Calu3 (cell line): ENCODE measurements at regions not wholly inside any gene's neighbourhood (a gene's known extent, or its start where the extent isn't known, plus 50 kb on each side); places are given as distances from the start of the nearest gene placed in this dataset.
"Not testable (repeated sequence)": the region's sequence is repeated elsewhere in the genome, so short reads cannot be mapped to it uniquely, and the experiment has no call there.

Experiments
- BruUV-seq: library from RNA; stranded (reverse); fragments of 400-500 nt; replicated peaks from 2 replicates; lab custom pipeline; 2021; lab: Mats Ljungman, UMichigan
- CTCF ChIA-PET: fragments of 300-600 bp; sonication (Branson Sonifier 250); formaldehyde crosslinking; loops from one replicate; lab custom pipeline; 2022; ENCODE audit warnings: antibody characterized with exemption; lab: Charles Lee
- DNase-seq: peaks from one replicate; pipeline ENCODE4 v3.0.0; 2022
- H3K27ac Mint-ChIP-seq: one replicate; pipeline ENCODE4 v1.8.0; 2022; ENCODE audit warnings: mixed read lengths; ENCODE audit not compliant: unreplicated experiment
- H3K27me3 Mint-ChIP-seq: one replicate; pipeline ENCODE4 v1.8.0; 2022; ENCODE audit warnings: mixed read lengths; ENCODE audit not compliant: unreplicated experiment
- H3K36me3 Mint-ChIP-seq: one replicate; pipeline ENCODE4 v1.8.0; 2022; ENCODE audit warnings: mild to moderate bottlenecking, moderate library complexity, mixed read lengths; ENCODE audit not compliant: insufficient read depth, unreplicated experiment
- H3K4me1 Mint-ChIP-seq: one replicate; pipeline ENCODE4 v1.8.0; 2022; ENCODE audit warnings: mild to moderate bottlenecking, low read depth, mixed read lengths; ENCODE audit not compliant: unreplicated experiment
- H3K4me3 Mint-ChIP-seq: one replicate; pipeline ENCODE4 v1.8.0; 2022; ENCODE audit warnings: mild to moderate bottlenecking, low read depth, moderate library complexity, mixed read lengths; ENCODE audit not compliant: unreplicated experiment
- H3K9me3 Mint-ChIP-seq: one replicate; pipeline ENCODE4 v1.8.0; 2022; ENCODE audit warnings: low read depth, mixed read lengths; ENCODE audit not compliant: unreplicated experiment
- CTCF ChIP-seq: fragments of 200-600 bp; IDR thresholded peaks from one replicate; pipeline ENCODE4 v1.8.0; 2022; ENCODE audit warnings: antibody characterized with exemption; ENCODE audit not compliant: unreplicated experiment
- intact Hi-C: fragments of 100-400 bp; cut with micrococcal nuclease; formaldehyde crosslinking; loops from one replicate; pipeline ENCODE4 v1.10.0; 2022; ENCODE audit not compliant: unreplicated experiment

GRCh38 chr2:7692657-7693161 lies 775.5 kb downstream of the RNF144A start:
- H3K4me1 Mint-ChIP-seq: peaks cover 38% of the 10 kb centered on the region
- H3K4me3 Mint-ChIP-seq: no peak overlapping the region
- H3K27ac Mint-ChIP-seq: no peak overlapping the region
- no peaks in the 10 kb centered on the region for H3K36me3 Mint-ChIP-seq
- no TSS peak for BruUV-seq
- DNase-seq: no peak
- intact Hi-C loops: no loop called here
- TF ChIP-seq CTCF: no peak
- no peaks in the 10 kb centered on the region for H3K9me3 Mint-ChIP-seq
- CTCF ChIA-PET: no interaction called here
- H3K27me3 Mint-ChIP-seq: no peaks in the 10 kb centered on the region

- no TSS peak for BruUV-seq
- Mint-ChIP-seq H3K9me3 (no peaks in the 10 kb centered on the region), H3K36me3 (no peaks in the 10 kb centered on the region), H3K4me1 (peaks cover 32% of the 10 kb centered on the region), H3K27ac (no peak overlapping the region), H3K27me3 (no peaks in the 10 kb centered on the region), H3K4me3 (no peak overlapping the region)
- intact Hi-C loops: no loop called here
- TF ChIP-seq CTCF: no peak
- CTCF ChIA-PET: no interaction called here
- no peak for DNase-seq
Observed at GRCh38 chr2:7693246-7694075, 776.2 kb downstream of the RNF144A start.

- intact Hi-C loops: no loop called here
- no peak for TF ChIP-seq CTCF
- no TSS peak for BruUV-seq
Observed at GRCh38 chr2:7694076-7694985, 777.1 kb downstream of the RNF144A start.

GRCh38 chr2:7696556-7696955 lies 779.3 kb downstream of the RNF144A start:
- H3K9me3 Mint-ChIP-seq, intact Hi-C loops, DNase-seq, CTCF ChIA-PET, H3K27ac Mint-ChIP-seq, BruUV-seq, H3K36me3 Mint-ChIP-seq, H3K27me3 Mint-ChIP-seq, H3K4me3 Mint-ChIP-seq: not testable (repeated sequence)
- H3K4me1 Mint-ChIP-seq: peaks cover 32% of the 10 kb centered on the region

More at GRCh38 chr2:7694076-7694985, 777.1 kb downstream of the RNF144A start:
- CTCF ChIA-PET: interaction anchor here (0.6 kb wide), 1 partner anchor 866 kb away, joined by 3 read pairs; no protein-coding TSS in a partner anchor
- H3K36me3 Mint-ChIP-seq: no peaks in the 10 kb centered on the region
- peak overlapping the region; percentile 5 for H3K27ac Mint-ChIP-seq
- H3K4me1 Mint-ChIP-seq: peaks cover 32% of the 10 kb centered on the region
- H3K27me3 Mint-ChIP-seq: no peaks in the 10 kb centered on the region
- DNase-seq: no peak
- H3K9me3 Mint-ChIP-seq: no peaks in the 10 kb centered on the region
- no peak overlapping the region for H3K4me3 Mint-ChIP-seq
